HG03460 (cell line): ENCODE measurements at regions not wholly inside any gene's neighbourhood (a gene's known extent, or its start where the extent isn't known, plus 50 kb on each side); places are given as distances from the start of the nearest gene placed in this dataset.
"Not testable (repeated sequence)": the region's sequence is repeated elsewhere in the genome, so short reads cannot be mapped to it uniquely, and the experiment has no call there.

ENCODE experiments used
- ATAC-seq: cut with Tn5 transposase; IDR thresholded peaks from one replicate; pipeline ENCODE4 v1.9.1; 2021; ENCODE audit not compliant: unreplicated experiment

- no peak for ATAC-seq
Measured at GRCh38 chr9:99666571-99666970, 155.1 kb upstream of the NR4A3 start.

- ATAC-seq = not testable (repeated sequence)
Measured at GRCh38 chr9:99670886-99671285, 150.8 kb upstream of the NR4A3 start.

GRCh38 chr9:99677281-99677680 is 144.4 kb upstream of the NR4A3 start:
- no peak for ATAC-seq

- ATAC-seq = no peak
Measured at GRCh38 chr9:99678566-99678965, 143.1 kb upstream of the NR4A3 start.

GRCh38 chr9:99680191-99680590 is 141.5 kb upstream of the NR4A3 start:
- no peak for ATAC-seq

GRCh38 chr9:99681113-99681512 is 140.6 kb upstream of the NR4A3 start:
- ATAC-seq = no peak

- ATAC-seq = no peak
Measured at GRCh38 chr9:99682378-99682777, 139.3 kb upstream of the NR4A3 start.

- no peak for ATAC-seq
Measured at GRCh38 chr9:99682870-99683269, 138.8 kb upstream of the NR4A3 start.

GRCh38 chr9:99690573-99690972 is 131.1 kb upstream of the NR4A3 start:
- no peak for ATAC-seq

- ATAC-seq = no peak
Measured at GRCh38 chr9:99693888-99694287, 127.8 kb upstream of the NR4A3 start.

- ATAC-seq = no peak
Measured at GRCh38 chr9:99694393-99694792, 127.3 kb upstream of the NR4A3 start.

GRCh38 chr9:99699396-99699795 is 122.3 kb upstream of the NR4A3 start:
- no peak for ATAC-seq

- no peak for ATAC-seq
Measured at GRCh38 chr9:99712214-99712613, 109.5 kb upstream of the NR4A3 start.

GRCh38 chr9:99713838-99714306 is 107.8 kb upstream of the NR4A3 start:
- ATAC-seq = no peak

GRCh38 chr9:99718631-99719030 is 103.1 kb upstream of the NR4A3 start:
- no peak for ATAC-seq

GRCh38 chr9:99720455-99721050 is 101.1 kb upstream of the NR4A3 start:
- peak; percentile 89 for ATAC-seq

GRCh38 chr9:99721898-99722297 is 99.8 kb upstream of the NR4A3 start:
- no peak for ATAC-seq

- peak; percentile 54 for ATAC-seq
Measured at GRCh38 chr9:99722877-99723276, 98.8 kb upstream of the NR4A3 start.

GRCh38 chr9:99724640-99725039 is 97.0 kb upstream of the NR4A3 start:
- ATAC-seq = no peak

GRCh38 chr9:99725852-99726251 is 95.8 kb upstream of the NR4A3 start:
- no peak for ATAC-seq

GRCh38 chr9:99726758-99727157 is 94.9 kb upstream of the NR4A3 start:
- no peak for ATAC-seq

GRCh38 chr9:99730062-99730461 is 91.6 kb upstream of the NR4A3 start:
- no peak for ATAC-seq

- ATAC-seq = no peak
Measured at GRCh38 chr9:99731950-99732349, 89.7 kb upstream of the NR4A3 start.
